Epithelial cell of esophagus (primary cell): ENCODE measurements at regions not wholly inside any gene's neighbourhood (a gene's known extent, or its start where the extent isn't known, plus 50 kb on each side); places are given as distances from the start of the nearest gene placed in this dataset.
"Not testable (repeated sequence)": the region's sequence is repeated elsewhere in the genome, so short reads cannot be mapped to it uniquely, and the experiment has no call there.

Experiments
- DNase-seq: peaks from one replicate; pipeline ENCODE4 v3.0.0; 2010; ENCODE audit warnings: low read depth
- H3K4me3 ChIP-seq: 2 replicates; pipeline ENCODE4 v1.5.1; 2011; ENCODE audit warnings: mild to moderate bottlenecking, low read length, control low read depth
- CTCF ChIP-seq: IDR thresholded peaks from 2 replicates; pipeline ENCODE4 v1.5.1; 2011; ENCODE audit warnings: low read depth, mild to moderate bottlenecking, low read length, control low read depth, inconsistent platforms; ENCODE audit not compliant: insufficient read depth; ENCODE audit errors: missing control alignments

GRCh38 chr2:66251573-66251972, 183.4 kb upstream of the MEIS1 start:
- DNase-seq, result no peak
- no peak for TF ChIP-seq CTCF
- no peak overlapping the region for H3K4me3 ChIP-seq

GRCh38 chr2:66249089-66249488, 185.8 kb upstream of the MEIS1 start:
- DNase-seq, H3K4me3 ChIP-seq: not testable (repeated sequence)

GRCh38 chr2:66243809-66244208, 191.1 kb upstream of the MEIS1 start:
- not testable (repeated sequence) for H3K4me3 ChIP-seq

GRCh38 chr2:66242888-66243287, 192.0 kb upstream of the MEIS1 start:
- peak; percentile 63 for DNase-seq
- not testable (repeated sequence) for H3K4me3 ChIP-seq

More at GRCh38 chr2:66243809-66244208, 191.1 kb upstream of the MEIS1 start:
- DNase-seq, result not testable (repeated sequence)

DNA sequence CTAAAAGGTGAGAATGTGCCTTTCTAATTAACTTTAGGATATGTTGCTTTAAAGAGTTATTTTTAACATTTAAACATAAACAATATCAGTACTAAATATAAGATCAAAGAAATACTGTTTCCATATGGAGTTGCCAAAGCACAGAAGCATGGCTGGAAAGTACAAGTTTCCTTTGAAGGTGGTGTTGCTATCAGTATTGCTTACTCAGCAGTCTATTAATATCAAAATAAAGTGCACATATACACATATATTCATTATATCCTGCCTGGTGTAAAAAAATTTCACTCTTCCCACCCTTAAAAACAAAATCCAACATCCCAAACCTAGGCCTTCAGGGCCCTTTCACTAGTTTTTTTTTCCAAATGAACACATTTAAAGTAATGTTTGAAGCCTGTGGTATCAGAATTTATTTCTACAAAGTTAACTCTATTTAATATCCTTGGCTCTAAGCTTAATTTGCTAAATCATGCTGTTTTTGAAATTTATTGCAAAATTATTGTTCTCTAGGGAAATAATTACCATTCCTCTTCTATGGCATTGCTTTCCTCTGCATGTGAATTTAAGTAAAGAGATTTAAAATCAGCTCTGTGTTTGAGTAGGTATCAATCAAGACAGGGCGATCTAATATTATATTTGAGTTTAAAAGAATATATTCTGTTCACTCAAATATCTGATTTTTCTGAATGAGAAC, 192.7 kb upstream of the MEIS1 start:
- no peak for TF ChIP-seq CTCF
- DNase-seq, result no peak
- no peak overlapping the region for H3K4me3 ChIP-seq

DNA sequence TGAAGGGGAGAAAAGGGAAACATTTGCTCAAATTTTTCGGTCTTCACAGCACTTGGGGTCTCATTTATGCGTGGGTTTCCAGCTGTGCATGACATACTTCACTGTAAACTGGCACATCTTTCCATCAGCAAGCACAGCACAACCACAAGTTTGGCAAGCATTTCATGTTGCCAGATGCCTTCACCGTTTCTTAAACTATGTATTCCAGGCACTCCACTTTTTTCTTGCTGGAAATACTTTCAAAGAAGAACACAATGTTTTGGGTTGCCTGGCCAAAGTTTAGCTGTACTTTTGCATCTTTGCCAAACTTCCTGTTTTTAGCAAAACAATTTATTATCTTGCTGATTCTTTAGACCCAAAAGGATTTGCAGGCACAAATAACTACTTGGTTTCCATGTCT, 194.6 kb upstream of the MEIS1 start:
- no peak for DNase-seq
- no peak overlapping the region for H3K4me3 ChIP-seq
- no peak for TF ChIP-seq CTCF

DNA sequence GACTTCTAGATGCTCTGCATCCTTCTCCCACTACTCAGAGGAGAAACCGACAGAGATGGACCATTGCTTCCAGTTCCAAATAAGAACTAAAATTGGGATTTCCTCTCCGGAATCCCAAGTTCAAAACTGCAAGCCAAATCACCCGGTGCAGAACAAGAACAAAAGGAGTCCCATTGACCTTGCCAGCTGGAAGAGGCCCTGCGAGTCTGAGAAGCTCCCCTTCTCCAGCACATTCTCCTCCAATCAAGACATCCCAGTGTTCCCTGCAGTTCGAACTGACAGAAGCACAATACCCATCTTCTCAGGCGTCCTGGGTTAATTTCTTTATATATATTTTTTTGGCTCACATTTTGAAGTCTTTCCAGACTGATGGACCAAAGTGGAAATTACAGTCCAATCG, 195.3 kb upstream of the MEIS1 start:
- H3K4me3 ChIP-seq, result no peak overlapping the region
- DNase-seq, result no peak
- TF ChIP-seq CTCF, result no peak

GRCh38 chr2:66237803-66238379, 197.0 kb upstream of the MEIS1 start:
- H3K4me3 ChIP-seq, result no peak overlapping the region
- TF ChIP-seq CTCF, result no peak
- peak; percentile 3 for DNase-seq
